ENCODE measurements at regions not wholly inside any gene's neighbourhood (a gene's known extent, or its start where the extent isn't known, plus 50 kb on each side); places are given as distances from the start of the nearest gene placed in this dataset.

DNA sequence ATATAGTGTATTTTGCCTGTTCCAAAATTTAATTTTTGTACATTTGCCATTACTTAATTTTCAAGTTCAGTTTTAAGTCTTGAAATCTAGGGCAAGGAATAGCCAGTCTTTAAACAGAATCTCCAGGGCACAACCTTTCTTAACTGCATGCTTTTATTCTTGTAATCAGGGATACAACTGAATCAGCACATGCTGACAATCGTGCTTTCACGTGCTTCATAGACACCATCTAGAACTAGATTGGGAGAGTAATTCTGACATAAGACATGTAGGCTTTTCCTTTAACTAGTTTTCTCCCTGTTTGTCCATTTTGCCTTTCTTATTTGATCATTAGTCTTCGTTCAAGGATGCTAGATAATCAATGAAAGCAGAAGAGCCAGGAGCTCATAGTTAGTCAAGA, 650.4 kb upstream of the CADM2 start:
- TF ChIP-seq, protein P1, sequence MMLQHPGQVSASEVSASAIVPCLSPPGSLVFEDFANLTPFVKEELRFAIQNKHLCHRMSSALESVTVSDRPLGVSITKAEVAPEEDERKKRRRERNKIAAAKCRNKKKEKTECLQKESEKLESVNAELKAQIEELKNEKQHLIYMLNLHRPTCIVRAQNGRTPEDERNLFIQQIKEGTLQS (IDR thresholded peaks at IDR 0.05) = no peak
- TF ChIP-seq FOXA2 (IDR thresholded peaks at IDR 0.05) = no peak
- TF ChIP-seq, protein P2, sequence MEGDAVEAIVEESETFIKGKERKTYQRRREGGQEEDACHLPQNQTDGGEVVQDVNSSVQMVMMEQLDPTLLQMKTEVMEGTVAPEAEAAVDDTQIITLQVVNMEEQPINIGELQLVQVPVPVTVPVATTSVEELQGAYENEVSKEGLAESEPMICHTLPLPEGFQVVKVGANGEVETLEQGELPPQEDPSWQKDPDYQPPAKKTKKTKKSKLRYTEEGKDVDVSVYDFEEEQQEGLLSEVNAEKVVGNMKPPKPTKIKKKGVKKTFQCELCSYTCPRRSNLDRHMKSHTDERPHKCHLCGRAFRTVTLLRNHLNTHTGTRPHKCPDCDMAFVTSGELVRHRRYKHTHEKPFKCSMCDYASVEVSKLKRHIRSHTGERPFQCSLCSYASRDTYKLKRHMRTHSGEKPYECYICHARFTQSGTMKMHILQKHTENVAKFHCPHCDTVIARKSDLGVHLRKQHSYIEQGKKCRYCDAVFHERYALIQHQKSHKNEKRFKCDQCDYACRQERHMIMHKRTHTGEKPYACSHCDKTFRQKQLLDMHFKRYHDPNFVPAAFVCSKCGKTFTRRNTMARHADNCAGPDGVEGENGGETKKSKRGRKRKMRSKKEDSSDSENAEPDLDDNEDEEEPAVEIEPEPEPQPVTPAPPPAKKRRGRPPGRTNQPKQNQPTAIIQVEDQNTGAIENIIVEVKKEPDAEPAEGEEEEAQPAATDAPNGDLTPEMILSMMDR (IDR thresholded peaks at IDR 0.05; ENCODE audit: low read depth, low read length, missing input control) = no peak
- no peak for TF ChIP-seq YY1 (IDR thresholded peaks at IDR 0.05)
- no peak for TF ChIP-seq EGR1 (IDR thresholded peaks at IDR 0.05; ENCODE audit: low read depth in 2 of 2)
- TF ChIP-seq HNF4G (IDR thresholded peaks at IDR 0.05) = no peak
- TF ChIP-seq NR2F2 (IDR thresholded peaks at IDR 0.05) = no peak
- TF ChIP-seq, protein P3, sequence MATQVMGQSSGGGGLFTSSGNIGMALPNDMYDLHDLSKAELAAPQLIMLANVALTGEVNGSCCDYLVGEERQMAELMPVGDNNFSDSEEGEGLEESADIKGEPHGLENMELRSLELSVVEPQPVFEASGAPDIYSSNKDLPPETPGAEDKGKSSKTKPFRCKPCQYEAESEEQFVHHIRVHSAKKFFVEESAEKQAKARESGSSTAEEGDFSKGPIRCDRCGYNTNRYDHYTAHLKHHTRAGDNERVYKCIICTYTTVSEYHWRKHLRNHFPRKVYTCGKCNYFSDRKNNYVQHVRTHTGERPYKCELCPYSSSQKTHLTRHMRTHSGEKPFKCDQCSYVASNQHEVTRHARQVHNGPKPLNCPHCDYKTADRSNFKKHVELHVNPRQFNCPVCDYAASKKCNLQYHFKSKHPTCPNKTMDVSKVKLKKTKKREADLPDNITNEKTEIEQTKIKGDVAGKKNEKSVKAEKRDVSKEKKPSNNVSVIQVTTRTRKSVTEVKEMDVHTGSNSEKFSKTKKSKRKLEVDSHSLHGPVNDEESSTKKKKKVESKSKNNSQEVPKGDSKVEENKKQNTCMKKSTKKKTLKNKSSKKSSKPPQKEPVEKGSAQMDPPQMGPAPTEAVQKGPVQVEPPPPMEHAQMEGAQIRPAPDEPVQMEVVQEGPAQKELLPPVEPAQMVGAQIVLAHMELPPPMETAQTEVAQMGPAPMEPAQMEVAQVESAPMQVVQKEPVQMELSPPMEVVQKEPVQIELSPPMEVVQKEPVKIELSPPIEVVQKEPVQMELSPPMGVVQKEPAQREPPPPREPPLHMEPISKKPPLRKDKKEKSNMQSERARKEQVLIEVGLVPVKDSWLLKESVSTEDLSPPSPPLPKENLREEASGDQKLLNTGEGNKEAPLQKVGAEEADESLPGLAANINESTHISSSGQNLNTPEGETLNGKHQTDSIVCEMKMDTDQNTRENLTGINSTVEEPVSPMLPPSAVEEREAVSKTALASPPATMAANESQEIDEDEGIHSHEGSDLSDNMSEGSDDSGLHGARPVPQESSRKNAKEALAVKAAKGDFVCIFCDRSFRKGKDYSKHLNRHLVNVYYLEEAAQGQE (IDR thresholded peaks at IDR 0.05) = no peak
- TF ChIP-seq HNF4A (conservative IDR thresholded peaks at IDR 0.05) = no peak
- TF ChIP-seq RAD21 (IDR thresholded peaks at IDR 0.05) = no peak
- TF ChIP-seq FOXA1 (IDR thresholded peaks at IDR 0.05) = no peak
- no peak for TF ChIP-seq JUND (IDR thresholded peaks at IDR 0.05)
- TF ChIP-seq, protein P4, sequence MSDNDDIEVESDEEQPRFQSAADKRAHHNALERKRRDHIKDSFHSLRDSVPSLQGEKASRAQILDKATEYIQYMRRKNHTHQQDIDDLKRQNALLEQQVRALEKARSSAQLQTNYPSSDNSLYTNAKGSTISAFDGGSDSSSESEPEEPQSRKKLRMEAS (IDR thresholded peaks at IDR 0.05) = no peak
- no peak for TF ChIP-seq TAF1 (conservative IDR thresholded peaks at IDR 0.05)
- TF ChIP-seq, protein P5, sequence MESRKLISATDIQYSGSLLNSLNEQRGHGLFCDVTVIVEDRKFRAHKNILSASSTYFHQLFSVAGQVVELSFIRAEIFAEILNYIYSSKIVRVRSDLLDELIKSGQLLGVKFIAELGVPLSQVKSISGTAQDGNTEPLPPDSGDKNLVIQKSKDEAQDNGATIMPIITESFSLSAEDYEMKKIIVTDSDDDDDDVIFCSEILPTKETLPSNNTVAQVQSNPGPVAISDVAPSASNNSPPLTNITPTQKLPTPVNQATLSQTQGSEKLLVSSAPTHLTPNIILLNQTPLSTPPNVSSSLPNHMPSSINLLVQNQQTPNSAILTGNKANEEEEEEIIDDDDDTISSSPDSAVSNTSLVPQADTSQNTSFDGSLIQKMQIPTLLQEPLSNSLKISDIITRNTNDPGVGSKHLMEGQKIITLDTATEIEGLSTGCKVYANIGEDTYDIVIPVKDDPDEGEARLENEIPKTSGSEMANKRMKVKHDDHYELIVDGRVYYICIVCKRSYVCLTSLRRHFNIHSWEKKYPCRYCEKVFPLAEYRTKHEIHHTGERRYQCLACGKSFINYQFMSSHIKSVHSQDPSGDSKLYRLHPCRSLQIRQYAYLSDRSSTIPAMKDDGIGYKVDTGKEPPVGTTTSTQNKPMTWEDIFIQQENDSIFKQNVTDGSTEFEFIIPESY (IDR thresholded peaks at IDR 0.05) = no peak
- no peak for TF ChIP-seq GABPA (IDR thresholded peaks at IDR 0.05 in 1 of 2, conservative IDR thresholded peaks at IDR 0.05 in 1 of 2)
- Histone ChIP-seq H3K36me3 (ENCODE audit: control insufficient read depth in 4 of 4, insufficient read depth in 3 of 4, low read depth in 1 of 4, low read length in 3 of 4) (no peaks in the 10 kb centered on the region), H3K9me3 (ENCODE audit: control insufficient read depth in 4 of 4, low read length in 3 of 4) (no peaks in the 10 kb centered on the region), H3K27me3 (ENCODE audit: control insufficient read depth in 4 of 4, insufficient read depth in 4 of 4, low read length in 3 of 4) (no peaks in the 10 kb centered on the region), H3K4me3 (ENCODE audit: low read depth in 1 of 3, low read length in 3 of 3) (no peak overlapping the region), H3K4me1 (ENCODE audit: control insufficient read depth in 4 of 4, insufficient read depth in 4 of 4, low read length in 3 of 4) (no peaks in the 10 kb centered on the region), H3K9ac (ENCODE audit: low read depth in 1 of 2, low read length in 2 of 2) (no peak overlapping the region), H3K27ac (ENCODE audit: low read depth in 1 of 2, low read length in 2 of 2) (no peak overlapping the region)
- WGBS = 47% methylated on average over 3 of the region's 3 CpGs
- no peak for DNase-seq (ENCODE audit: low spot score)

DNA sequence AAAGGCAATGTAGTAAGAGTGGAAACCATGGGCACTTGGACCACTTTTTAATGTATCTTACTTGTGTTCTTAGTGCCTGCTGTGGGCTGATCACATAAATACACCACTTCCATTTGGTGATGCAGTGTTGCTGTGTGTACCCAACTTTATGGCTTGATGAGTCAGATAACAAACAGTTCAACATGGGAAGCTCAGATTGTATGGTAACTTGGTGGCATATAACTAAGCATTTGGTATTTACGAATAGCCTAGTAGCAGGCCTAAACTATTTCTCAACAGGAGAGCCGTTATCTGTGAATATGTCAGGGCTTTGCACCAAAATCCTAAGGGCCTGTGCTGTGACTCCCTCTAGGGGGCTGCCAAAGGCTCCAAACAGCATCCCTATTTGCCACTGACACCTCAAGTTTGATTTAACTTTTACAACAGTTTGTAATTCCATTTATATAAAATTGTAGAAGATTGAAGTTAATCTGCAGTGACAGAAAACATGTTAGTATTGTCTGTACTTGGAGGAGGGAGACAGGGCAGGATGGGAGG, 640.4 kb upstream of the CADM2 start:
- no peak overlapping the region for H3K9ac ChIP-seq (ENCODE audit: low read depth in 1 of 2, low read length in 2 of 2)
- no peaks in the 10 kb centered on the region for H3K9me3 ChIP-seq (ENCODE audit: control insufficient read depth in 4 of 4, low read length in 3 of 4)
- TF ChIP-seq, protein P5 (IDR thresholded peaks at IDR 0.05) = no peak
- TF ChIP-seq TAF1 (conservative IDR thresholded peaks at IDR 0.05) = no peak
- no peak for TF ChIP-seq SP1 (IDR thresholded peaks at IDR 0.05)
- TF ChIP-seq GABPA (IDR thresholded peaks at IDR 0.05 in 1 of 2, conservative IDR thresholded peaks at IDR 0.05 in 1 of 2) = no peak
- TF ChIP-seq, protein P4 (IDR thresholded peaks at IDR 0.05) = no peak
- TF ChIP-seq FOXA1 (IDR thresholded peaks at IDR 0.05) = no peak
- TF ChIP-seq RAD21 (IDR thresholded peaks at IDR 0.05) = no peak
- no peak for TF ChIP-seq HNF4G (IDR thresholded peaks at IDR 0.05)
- TF ChIP-seq, protein P2 (IDR thresholded peaks at IDR 0.05; ENCODE audit: low read depth, low read length, missing input control) = no peak
- no peak for TF ChIP-seq YY1 (IDR thresholded peaks at IDR 0.05)
- no peak for TF ChIP-seq NR2F2 (IDR thresholded peaks at IDR 0.05)
- H3K27ac ChIP-seq (ENCODE audit: low read depth in 1 of 2, low read length in 2 of 2) = no peak overlapping the region
- WGBS = 39% methylated on average over 2 of the region's 2 CpGs
- H3K36me3 ChIP-seq (ENCODE audit: control insufficient read depth in 4 of 4, insufficient read depth in 3 of 4, low read depth in 1 of 4, low read length in 3 of 4) = no peaks in the 10 kb centered on the region
- DNase-seq (ENCODE audit: low spot score) = no peak
- no peaks in the 10 kb centered on the region for H3K27me3 ChIP-seq (ENCODE audit: control insufficient read depth in 4 of 4, insufficient read depth in 4 of 4, low read length in 3 of 4)
- H3K4me1 ChIP-seq (ENCODE audit: control insufficient read depth in 4 of 4, insufficient read depth in 4 of 4, low read length in 3 of 4) = no peaks in the 10 kb centered on the region
- no peak overlapping the region for H3K4me3 ChIP-seq (ENCODE audit: low read depth in 1 of 3, low read length in 3 of 3)

Data from liver (tissue), 8 donors.